ENCODE measurements at regions not wholly inside any gene's neighbourhood (a gene's known extent, or its start where the extent isn't known, plus 50 kb on each side); places are given as distances from the start of the nearest gene placed in this dataset.
"Not testable (repeated sequence)": the region's sequence is repeated elsewhere in the genome, so short reads cannot be mapped to it uniquely, and the experiment has no call there.

GRCh38 chr2:82793711-82794435 is 1665.2 kb downstream of the SUCLG1 start:
- DNase-seq (ENCODE audit: low read depth): no peak
- H3K4me3 ChIP-seq (ENCODE audit: low read depth, low read length): no peak overlapping the region

GRCh38 chr2:82792316-82792715 is 1666.8 kb downstream of the SUCLG1 start:
- H3K4me3 ChIP-seq (ENCODE audit: low read depth, low read length): no peak overlapping the region
- DNase-seq (ENCODE audit: low read depth): no peak

- peak; percentile 13 for DNase-seq (ENCODE audit: low read depth)
Measured at GRCh38 chr2:82790206-82791021, 1668.7 kb downstream of the SUCLG1 start.

GRCh38 chr2:82789851-82790205 is 1669.3 kb downstream of the SUCLG1 start:
- no peak for DNase-seq (ENCODE audit: low read depth)
- no peak overlapping the region for H3K4me3 ChIP-seq (ENCODE audit: low read depth, low read length)

More at GRCh38 chr2:82790206-82791021, 1668.7 kb downstream of the SUCLG1 start:
- no peak overlapping the region for H3K4me3 ChIP-seq (ENCODE audit: low read depth, low read length)

- no peak overlapping the region for H3K4me3 ChIP-seq (ENCODE audit: low read depth, low read length)
- DNase-seq (ENCODE audit: low read depth): no peak
Measured at GRCh38 chr2:82781176-82781915, 1677.7 kb downstream of the SUCLG1 start.

- H3K4me3 ChIP-seq (ENCODE audit: low read depth, low read length): no peak overlapping the region
- no peak for DNase-seq (ENCODE audit: low read depth)
Measured at GRCh38 chr2:82780050-82780449, 1679.0 kb downstream of the SUCLG1 start.

GRCh38 chr2:82752396-82752795 is 1706.7 kb downstream of the SUCLG1 start:
- no peak overlapping the region for H3K4me3 ChIP-seq (ENCODE audit: low read depth, low read length)
- no peak for DNase-seq (ENCODE audit: low read depth)

GRCh38 chr2:82748653-82749052 is 1710.4 kb downstream of the SUCLG1 start:
- no peak for DNase-seq (ENCODE audit: low read depth)
- no peak overlapping the region for H3K4me3 ChIP-seq (ENCODE audit: low read depth, low read length)

GRCh38 chr2:82740527-82740926 is 1718.6 kb downstream of the SUCLG1 start:
- no peak for DNase-seq (ENCODE audit: low read depth)
- H3K4me3 ChIP-seq (ENCODE audit: low read depth, low read length): no peak overlapping the region

GRCh38 chr2:82737965-82738364 is 1721.1 kb downstream of the SUCLG1 start:
- DNase-seq (ENCODE audit: low read depth); H3K4me3 ChIP-seq (ENCODE audit: low read depth, low read length): not testable (repeated sequence)

GRCh38 chr2:82735336-82735735 is 1723.7 kb downstream of the SUCLG1 start:
- no peak overlapping the region for H3K4me3 ChIP-seq (ENCODE audit: low read depth, low read length)
- DNase-seq (ENCODE audit: low read depth): no peak

- DNase-seq (ENCODE audit: low read depth): no peak
- H3K4me3 ChIP-seq (ENCODE audit: low read depth, low read length): no peak overlapping the region
Measured at GRCh38 chr2:82731824-82732223, 1727.3 kb downstream of the SUCLG1 start.

- DNase-seq (ENCODE audit: low read depth): no peak
- no peak overlapping the region for H3K4me3 ChIP-seq (ENCODE audit: low read depth, low read length)
Measured at GRCh38 chr2:82730811-82731210, 1728.3 kb downstream of the SUCLG1 start.

GRCh38 chr2:82728090-82728489 is 1731.0 kb downstream of the SUCLG1 start:
- no peak overlapping the region for H3K4me3 ChIP-seq (ENCODE audit: low read depth, low read length)
- no peak for DNase-seq (ENCODE audit: low read depth)

- no peak for DNase-seq (ENCODE audit: low read depth)
- H3K4me3 ChIP-seq (ENCODE audit: low read depth, low read length): no peak overlapping the region
Measured at GRCh38 chr2:82708681-82709080, 1750.4 kb downstream of the SUCLG1 start.

- DNase-seq (ENCODE audit: low read depth): no peak
- H3K4me3 ChIP-seq (ENCODE audit: low read depth, low read length): no peak overlapping the region
Measured at GRCh38 chr2:82697231-82697630, 1761.8 kb downstream of the SUCLG1 start.

- H3K4me3 ChIP-seq (ENCODE audit: low read depth, low read length): no peak overlapping the region
- no peak for DNase-seq (ENCODE audit: low read depth)
Measured at GRCh38 chr2:82694431-82694830, 1764.6 kb downstream of the SUCLG1 start.

GRCh38 chr2:82690757-82691411 is 1768.2 kb downstream of the SUCLG1 start:
- DNase-seq (ENCODE audit: low read depth): no peak
- no peak overlapping the region for H3K4me3 ChIP-seq (ENCODE audit: low read depth, low read length)

GRCh38 chr2:82675186-82675585 is 1783.9 kb downstream of the SUCLG1 start:
- DNase-seq (ENCODE audit: low read depth): no peak
- no peak overlapping the region for H3K4me3 ChIP-seq (ENCODE audit: low read depth, low read length)

GRCh38 chr2:82674652-82675051 is 1784.4 kb downstream of the SUCLG1 start:
- no peak overlapping the region for H3K4me3 ChIP-seq (ENCODE audit: low read depth, low read length)
- DNase-seq (ENCODE audit: low read depth): no peak

All from skeletal muscle cell (primary cell).